ENCODE measurements at regions not wholly inside any gene's neighbourhood (a gene's known extent, or its start where the extent isn't known, plus 50 kb on each side); places are given as distances from the start of the nearest gene placed in this dataset.

DNA sequence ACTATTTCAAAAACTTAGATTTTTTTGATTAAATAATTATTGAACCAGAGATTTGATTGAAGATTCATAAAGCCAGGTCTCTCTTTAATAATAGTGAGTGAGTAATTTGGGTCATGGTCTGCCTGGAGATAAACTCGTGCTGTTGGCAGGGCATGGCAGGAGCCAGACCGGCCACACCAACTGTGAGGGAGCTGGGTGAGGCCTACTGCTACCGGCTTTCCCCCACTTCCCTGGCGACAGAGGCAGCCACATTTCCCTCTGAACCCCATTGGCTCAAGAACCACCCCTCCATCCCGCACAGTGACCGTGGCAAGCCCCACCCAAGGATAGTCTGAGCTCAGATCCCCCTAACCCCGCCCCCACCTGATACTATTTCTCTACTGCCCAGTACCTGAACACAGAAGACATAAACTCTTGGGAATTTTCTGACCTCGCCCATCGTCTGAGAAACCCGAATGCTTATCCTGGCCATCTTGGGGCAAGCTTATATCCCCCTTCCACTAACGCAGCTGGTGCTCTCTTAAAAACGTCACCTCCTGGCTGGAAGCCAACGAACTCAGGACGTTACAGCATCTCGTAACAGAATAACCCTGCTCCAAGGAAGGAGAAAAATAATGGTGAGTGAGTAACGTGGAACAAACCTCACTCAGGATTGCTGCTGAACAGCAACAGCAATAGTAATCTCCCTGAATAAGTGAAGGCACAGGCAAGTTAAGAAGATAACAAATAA, 627.6 kb upstream of the PCDH9 start:
- Histone ChIP-seq H3K27ac (ENCODE audit: low read length) (no peak overlapping the region), H3K4me1 (ENCODE audit: control insufficient read depth, insufficient read depth, low read length) (no peaks in the 10 kb centered on the region), H3K4me3 (ENCODE audit: low read length) (no peak overlapping the region), H3K36me3 (ENCODE audit: control insufficient read depth, insufficient read depth, low read length) (no peaks in the 10 kb centered on the region), H3K9me3 (replicated peaks; ENCODE audit: control insufficient read depth, low read depth, low read length) (no peaks in the 10 kb centered on the region), H3K27me3 (ENCODE audit: control insufficient read depth, insufficient read depth, low read length) (no peaks in the 10 kb centered on the region)
- WGBS (ENCODE audit: insufficient coverage), result 80% methylated on average over 11 of the region's 16 CpGs
- DNase-seq, result no peak

DNA sequence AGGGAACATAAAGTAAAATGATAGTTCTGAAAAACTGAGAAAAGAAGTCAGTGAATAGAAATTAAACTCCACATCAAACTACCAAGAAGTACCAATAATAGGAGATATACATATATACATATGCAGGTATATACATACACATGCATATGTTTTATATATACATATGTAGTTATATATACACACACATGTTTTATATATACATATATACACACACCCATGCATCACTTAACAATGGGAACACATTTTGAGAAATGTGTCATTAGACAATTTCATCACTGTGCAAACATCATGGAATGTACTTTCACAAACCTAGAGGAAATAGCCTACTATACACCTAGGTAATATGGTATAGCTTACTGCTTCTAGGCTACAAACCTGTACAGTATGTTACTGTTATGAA, 626.8 kb upstream of the PCDH9 start:
- Histone ChIP-seq H3K27me3 (ENCODE audit: control insufficient read depth, insufficient read depth, low read length) (no peaks in the 10 kb centered on the region), H3K4me3 (ENCODE audit: low read length) (no peak overlapping the region), H3K9me3 (replicated peaks; ENCODE audit: control insufficient read depth, low read depth, low read length) (no peaks in the 10 kb centered on the region), H3K36me3 (ENCODE audit: control insufficient read depth, insufficient read depth, low read length) (no peaks in the 10 kb centered on the region), H3K27ac (ENCODE audit: low read length) (no peak overlapping the region), H3K4me1 (ENCODE audit: control insufficient read depth, insufficient read depth, low read length) (no peaks in the 10 kb centered on the region)
- no peak for DNase-seq

DNA sequence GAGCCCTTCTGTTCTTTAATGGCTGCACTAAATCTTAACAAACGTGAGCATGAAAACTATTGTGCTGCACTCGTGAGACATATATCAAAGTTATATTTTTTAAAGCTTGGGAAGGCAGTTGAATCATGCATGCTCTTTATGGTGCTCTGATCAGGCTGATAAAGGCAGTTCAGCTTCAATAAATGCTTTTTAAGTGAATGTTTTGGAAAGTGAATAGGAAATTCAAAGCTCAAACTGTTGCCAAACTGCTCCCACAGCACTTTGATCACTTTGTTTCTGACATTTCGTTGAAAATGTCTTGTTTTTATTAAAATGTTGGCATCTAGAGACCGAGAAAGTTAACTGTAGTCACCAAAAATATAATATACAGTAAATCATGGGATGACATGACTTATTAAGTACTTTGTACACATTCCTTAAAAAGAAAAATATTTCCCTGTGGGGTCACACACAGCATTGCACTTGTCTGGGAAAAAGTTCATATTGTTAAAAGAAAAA, 625.7 kb upstream of the PCDH9 start:
- Histone ChIP-seq H3K36me3 (ENCODE audit: control insufficient read depth, insufficient read depth, low read length) (no peaks in the 10 kb centered on the region), H3K9me3 (replicated peaks; ENCODE audit: control insufficient read depth, low read depth, low read length) (no peaks in the 10 kb centered on the region), H3K27me3 (ENCODE audit: control insufficient read depth, insufficient read depth, low read length) (no peaks in the 10 kb centered on the region), H3K4me1 (ENCODE audit: control insufficient read depth, insufficient read depth, low read length) (no peaks in the 10 kb centered on the region), H3K4me3 (ENCODE audit: low read length) (no peak overlapping the region), H3K27ac (ENCODE audit: low read length) (no peak overlapping the region)
- DNase-seq, result peak; percentile 18
- WGBS (ENCODE audit: insufficient coverage), result no CpG with 5 or more reads among the region's 4 CpGs

DNA sequence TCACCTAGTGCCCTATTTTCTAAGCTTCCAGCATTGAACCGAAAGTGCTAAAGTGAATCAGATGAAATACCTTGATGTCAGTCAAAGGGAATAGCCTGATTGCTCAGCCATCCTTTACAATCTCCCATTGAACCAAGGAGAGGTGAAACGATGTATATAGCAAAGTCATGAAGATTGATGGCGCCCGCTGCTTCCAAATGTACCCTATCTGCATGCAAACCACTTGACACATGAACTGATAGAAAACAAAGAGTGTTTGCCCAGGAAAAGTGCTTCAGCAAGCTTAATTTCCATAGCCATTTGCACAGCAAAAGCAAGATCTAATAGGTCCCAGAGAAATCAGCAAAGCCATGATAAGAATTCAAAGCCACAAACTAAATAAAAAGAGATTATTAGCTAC, 624.9 kb upstream of the PCDH9 start:
- H3K9me3 ChIP-seq (replicated peaks; ENCODE audit: control insufficient read depth, low read depth, low read length), result no peaks in the 10 kb centered on the region
- no peaks in the 10 kb centered on the region for H3K27me3 ChIP-seq (ENCODE audit: control insufficient read depth, insufficient read depth, low read length)
- no peak overlapping the region for H3K27ac ChIP-seq (ENCODE audit: low read length)
- no peak for DNase-seq
- no peaks in the 10 kb centered on the region for H3K36me3 ChIP-seq (ENCODE audit: control insufficient read depth, insufficient read depth, low read length)
- H3K4me1 ChIP-seq (ENCODE audit: control insufficient read depth, insufficient read depth, low read length), result no peaks in the 10 kb centered on the region
- WGBS (ENCODE audit: insufficient coverage), result 90% methylated on average over 2 of the region's 4 CpGs
- H3K4me3 ChIP-seq (ENCODE audit: low read length), result no peak overlapping the region

DNA sequence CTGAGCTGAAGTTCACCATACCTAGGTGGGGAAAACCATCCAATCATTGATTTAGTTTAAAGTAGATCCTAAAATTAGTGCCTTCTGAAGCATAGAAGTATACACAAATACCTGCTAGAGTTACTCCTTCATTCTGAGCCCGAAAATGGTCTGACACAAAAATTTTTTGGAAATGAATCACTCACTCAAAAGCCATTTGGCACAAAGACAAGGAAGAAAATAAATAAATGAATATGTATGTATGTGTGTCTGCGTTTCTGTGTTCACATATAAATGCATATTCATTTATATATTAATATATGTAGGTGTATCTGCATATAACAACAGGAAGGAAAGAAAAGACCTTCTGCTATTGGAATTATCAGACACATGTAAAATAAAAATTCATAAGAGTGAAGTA, 614.4 kb upstream of the PCDH9 start:
- Histone ChIP-seq H3K27me3 (ENCODE audit: control insufficient read depth, insufficient read depth, low read length) (no peaks in the 10 kb centered on the region), H3K4me1 (ENCODE audit: control insufficient read depth, insufficient read depth, low read length) (no peaks in the 10 kb centered on the region), H3K4me3 (ENCODE audit: low read length) (no peak overlapping the region), H3K9me3 (replicated peaks; ENCODE audit: control insufficient read depth, low read depth, low read length) (no peaks in the 10 kb centered on the region), H3K27ac (ENCODE audit: low read length) (no peak overlapping the region), H3K36me3 (ENCODE audit: control insufficient read depth, insufficient read depth, low read length) (no peaks in the 10 kb centered on the region)
- DNase-seq, result no peak
- WGBS (ENCODE audit: insufficient coverage), result no CpG with 5 or more reads among the region's 2 CpGs

DNA sequence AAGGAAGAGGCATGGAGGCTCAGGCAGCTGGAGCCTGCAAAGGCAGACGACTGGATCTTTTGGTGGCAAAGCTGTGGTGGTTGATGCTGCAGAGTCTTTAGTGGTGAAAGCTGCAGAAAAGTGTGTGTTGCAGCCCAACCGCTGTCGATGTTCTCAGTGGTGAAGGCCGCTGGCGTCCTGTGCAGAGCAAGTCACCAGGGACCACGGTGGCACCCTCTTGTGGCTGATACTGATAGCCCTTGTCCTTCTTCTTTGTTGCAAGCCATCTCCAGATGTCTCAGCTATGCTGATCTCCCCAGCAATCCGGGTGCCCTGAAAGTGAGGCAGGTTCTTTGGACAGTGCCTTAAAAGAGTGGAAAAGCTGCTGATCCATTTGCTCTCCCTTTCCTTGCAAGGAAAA, 610.9 kb upstream of the PCDH9 start:
- Histone ChIP-seq H3K36me3 (ENCODE audit: control insufficient read depth, insufficient read depth, low read length) (no peaks in the 10 kb centered on the region), H3K27me3 (ENCODE audit: control insufficient read depth, insufficient read depth, low read length) (no peaks in the 10 kb centered on the region), H3K27ac (ENCODE audit: low read length) (no peak overlapping the region), H3K4me3 (ENCODE audit: low read length) (no peak overlapping the region), H3K9me3 (replicated peaks; ENCODE audit: control insufficient read depth, low read depth, low read length) (no peaks in the 10 kb centered on the region), H3K4me1 (ENCODE audit: control insufficient read depth, insufficient read depth, low read length) (no peaks in the 10 kb centered on the region)
- no peak for DNase-seq
- WGBS (ENCODE audit: insufficient coverage), result 84% methylated on average over 6 of the region's 7 CpGs

- Histone ChIP-seq H3K27ac (ENCODE audit: low read length) (no peak overlapping the region), H3K4me3 (ENCODE audit: low read length) (no peak overlapping the region), H3K9me3 (replicated peaks; ENCODE audit: control insufficient read depth, low read depth, low read length) (peaks cover 2% of the 10 kb centered on the region), H3K4me1 (ENCODE audit: control insufficient read depth, insufficient read depth, low read length) (no peaks in the 10 kb centered on the region), H3K36me3 (ENCODE audit: control insufficient read depth, insufficient read depth, low read length) (no peaks in the 10 kb centered on the region), H3K27me3 (ENCODE audit: control insufficient read depth, insufficient read depth, low read length) (no peaks in the 10 kb centered on the region)
- no peak for DNase-seq
Observed at GRCh38 chr13:67833564-67833963, 603.4 kb upstream of the PCDH9 start.

GRCh38 chr13:67829641-67830040, 599.5 kb upstream of the PCDH9 start:
- no peaks in the 10 kb centered on the region for H3K4me1 ChIP-seq (ENCODE audit: control insufficient read depth, insufficient read depth, low read length)
- H3K4me3 ChIP-seq (ENCODE audit: low read length), result no peak overlapping the region
- WGBS (ENCODE audit: insufficient coverage), result no CpG with 5 or more reads among the region's 3 CpGs
- no peaks in the 10 kb centered on the region for H3K36me3 ChIP-seq (ENCODE audit: control insufficient read depth, insufficient read depth, low read length)
- DNase-seq, result no peak
- H3K27me3 ChIP-seq (ENCODE audit: control insufficient read depth, insufficient read depth, low read length), result no peaks in the 10 kb centered on the region
- H3K27ac ChIP-seq (ENCODE audit: low read length), result no peak overlapping the region
- no peaks in the 10 kb centered on the region for H3K9me3 ChIP-seq (replicated peaks; ENCODE audit: control insufficient read depth, low read depth, low read length)

- no peak for DNase-seq
- Histone ChIP-seq H3K27ac (ENCODE audit: low read length) (no peak overlapping the region), H3K27me3 (ENCODE audit: control insufficient read depth, insufficient read depth, low read length) (no peaks in the 10 kb centered on the region), H3K4me1 (ENCODE audit: control insufficient read depth, insufficient read depth, low read length) (no peaks in the 10 kb centered on the region), H3K36me3 (ENCODE audit: control insufficient read depth, insufficient read depth, low read length) (no peaks in the 10 kb centered on the region), H3K9me3 (replicated peaks; ENCODE audit: control insufficient read depth, low read depth, low read length) (no peaks in the 10 kb centered on the region), H3K4me3 (ENCODE audit: low read length) (no peak overlapping the region)
Observed at GRCh38 chr13:67827992-67828391, 597.9 kb upstream of the PCDH9 start.

GRCh38 chr13:67821606-67822005, 591.5 kb upstream of the PCDH9 start:
- no peaks in the 10 kb centered on the region for H3K9me3 ChIP-seq (replicated peaks; ENCODE audit: control insufficient read depth, low read depth, low read length)
- no CpG with 5 or more reads among the region's 2 CpGs for WGBS (ENCODE audit: insufficient coverage)
- no peak overlapping the region for H3K27ac ChIP-seq (ENCODE audit: low read length)
- H3K27me3 ChIP-seq (ENCODE audit: control insufficient read depth, insufficient read depth, low read length), result no peaks in the 10 kb centered on the region
- no peaks in the 10 kb centered on the region for H3K36me3 ChIP-seq (ENCODE audit: control insufficient read depth, insufficient read depth, low read length)
- H3K4me3 ChIP-seq (ENCODE audit: low read length), result no peak overlapping the region
- DNase-seq, result no peak
- H3K4me1 ChIP-seq (ENCODE audit: control insufficient read depth, insufficient read depth, low read length), result no peaks in the 10 kb centered on the region

- H3K4me3 ChIP-seq (ENCODE audit: low read length), result no peak overlapping the region
- no peaks in the 10 kb centered on the region for H3K4me1 ChIP-seq (ENCODE audit: control insufficient read depth, insufficient read depth, low read length)
- no peaks in the 10 kb centered on the region for H3K36me3 ChIP-seq (ENCODE audit: control insufficient read depth, insufficient read depth, low read length)
- H3K9me3 ChIP-seq (replicated peaks; ENCODE audit: control insufficient read depth, low read depth, low read length), result no peaks in the 10 kb centered on the region
- no peaks in the 10 kb centered on the region for H3K27me3 ChIP-seq (ENCODE audit: control insufficient read depth, insufficient read depth, low read length)
- H3K27ac ChIP-seq (ENCODE audit: low read length), result no peak overlapping the region
- peak; percentile 78 for DNase-seq
Observed at GRCh38 chr13:67806796-67807195, 576.7 kb upstream of the PCDH9 start.

Measured in muscle of leg (tissue), 3 donors.